ENCODE measurements at regions not wholly inside any gene's neighbourhood (a gene's known extent, or its start where the extent isn't known, plus 50 kb on each side); places are given as distances from the start of the nearest gene placed in this dataset.

DNA sequence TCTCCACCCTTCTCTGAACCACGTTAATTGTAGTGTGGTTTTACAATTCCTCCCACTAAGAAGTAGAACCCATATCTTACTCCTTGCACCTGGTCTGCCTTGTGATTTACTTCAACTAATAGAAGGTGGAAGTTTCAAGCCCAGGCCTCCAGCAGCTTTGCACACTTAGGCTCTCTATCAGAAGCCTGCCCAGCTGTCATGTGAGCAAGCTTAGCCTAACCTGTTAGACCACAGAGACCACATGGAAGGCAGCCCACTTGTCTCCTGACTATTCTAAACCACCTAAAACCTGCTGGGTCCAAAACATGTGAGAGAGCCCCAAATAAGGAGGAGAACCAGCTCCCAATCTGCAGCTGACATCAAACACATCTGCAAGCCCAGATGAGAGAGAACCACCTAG, 127.6 kb upstream of the BTBD3 start:
- ATAC-seq, result no peak
- Histone ChIP-seq H3K4me1 (ENCODE audit: control insufficient read depth in 1 of 2, insufficient read depth in 2 of 2, low read length in 2 of 2) (no peaks in the 10 kb centered on the region), H2AFZ (ENCODE audit: low read depth, low read length, poor library complexity, severe bottlenecking) (no peak overlapping the region), H3K79me2 (ENCODE audit: insufficient read depth, low read length) (no peaks in the 10 kb centered on the region), H3K27ac (ENCODE audit: low read depth, low read length) (no peak overlapping the region), H3K4me2 (ENCODE audit: low read length) (no peak overlapping the region), H3K27me3 (ENCODE audit: insufficient read depth, low read length) (no peaks in the 10 kb centered on the region), H3K36me3 (ENCODE audit: control insufficient read depth in 1 of 2, insufficient read depth in 2 of 2, low read length in 2 of 2) (no peaks in the 10 kb centered on the region), H3K9ac (ENCODE audit: low read length) (no peak overlapping the region), H3K9me2 (ENCODE audit: insufficient read depth) (no peaks in the 10 kb centered on the region), H4K20me1 (ENCODE audit: insufficient read depth) (no peaks in the 10 kb centered on the region), H3K4me3 (replicated peaks in 1 of 2; ENCODE audit: low read depth in 1 of 2, low read length in 2 of 2) (no peak overlapping the region), H3K9me3 (ENCODE audit: control insufficient read depth in 1 of 2, insufficient read depth in 1 of 2, low read depth in 1 of 2, low read length in 2 of 2) (no peaks in the 10 kb centered on the region)
- ChIA-PET RAD21 (ENCODE audit: low non-redundant PET in 1 of 2, low total read pairs in 2 of 2, uncharacterized antibody in 2 of 2, unreplicated experiment in 2 of 2) (no interaction called here), CTCF (no interaction called here), POLR2A (no interaction called here)
- intact Hi-C loops (cut with micrococcal nuclease), result no loop called here
- TF ChIP-seq ELF1 (IDR thresholded peaks at IDR 0.05; ENCODE audit: borderline replicate concordance, low read depth) (no peak), CBX3 (IDR thresholded peaks at IDR 0.05; ENCODE audit: low read depth) (no peak), ZFX (IDR thresholded peaks at IDR 0.05) (no peak), RAD21 (IDR thresholded peaks at IDR 0.05; ENCODE audit: low read depth) (no peak), EZH2 (IDR thresholded peaks at IDR 0.05) (no peak), POLR2AphosphoS5 (IDR thresholded peaks at IDR 0.05; ENCODE audit: low read depth, low read length) (no peak), EGR1 (IDR thresholded peaks at IDR 0.05; ENCODE audit: low read depth) (no peak), TCF7L2 (IDR thresholded peaks at IDR 0.05; ENCODE audit: borderline replicate concordance, extremely low read depth, insufficient read depth, insufficient read length) (no peak), EZH2phosphoT487 (IDR thresholded peaks at IDR 0.05; ENCODE audit: borderline replicate concordance) (no peak), POLR2A (IDR thresholded peaks at IDR 0.05; ENCODE audit: borderline replicate concordance, extremely low read depth, insufficient read depth, insufficient read length) (no peak), JUND (IDR thresholded peaks at IDR 0.05) (no peak)
- TF ChIP-seq, protein P1, sequence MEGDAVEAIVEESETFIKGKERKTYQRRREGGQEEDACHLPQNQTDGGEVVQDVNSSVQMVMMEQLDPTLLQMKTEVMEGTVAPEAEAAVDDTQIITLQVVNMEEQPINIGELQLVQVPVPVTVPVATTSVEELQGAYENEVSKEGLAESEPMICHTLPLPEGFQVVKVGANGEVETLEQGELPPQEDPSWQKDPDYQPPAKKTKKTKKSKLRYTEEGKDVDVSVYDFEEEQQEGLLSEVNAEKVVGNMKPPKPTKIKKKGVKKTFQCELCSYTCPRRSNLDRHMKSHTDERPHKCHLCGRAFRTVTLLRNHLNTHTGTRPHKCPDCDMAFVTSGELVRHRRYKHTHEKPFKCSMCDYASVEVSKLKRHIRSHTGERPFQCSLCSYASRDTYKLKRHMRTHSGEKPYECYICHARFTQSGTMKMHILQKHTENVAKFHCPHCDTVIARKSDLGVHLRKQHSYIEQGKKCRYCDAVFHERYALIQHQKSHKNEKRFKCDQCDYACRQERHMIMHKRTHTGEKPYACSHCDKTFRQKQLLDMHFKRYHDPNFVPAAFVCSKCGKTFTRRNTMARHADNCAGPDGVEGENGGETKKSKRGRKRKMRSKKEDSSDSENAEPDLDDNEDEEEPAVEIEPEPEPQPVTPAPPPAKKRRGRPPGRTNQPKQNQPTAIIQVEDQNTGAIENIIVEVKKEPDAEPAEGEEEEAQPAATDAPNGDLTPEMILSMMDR (IDR thresholded peaks at IDR 0.05 in 2 of 3, conservative IDR thresholded peaks at IDR 0.05 in 1 of 3; ENCODE audit: borderline replicate concordance in 1 of 3, insufficient read depth in 1 of 3, low read depth in 2 of 3, low read length in 2 of 3), result no peak
- TF ChIP-seq, protein P2, sequence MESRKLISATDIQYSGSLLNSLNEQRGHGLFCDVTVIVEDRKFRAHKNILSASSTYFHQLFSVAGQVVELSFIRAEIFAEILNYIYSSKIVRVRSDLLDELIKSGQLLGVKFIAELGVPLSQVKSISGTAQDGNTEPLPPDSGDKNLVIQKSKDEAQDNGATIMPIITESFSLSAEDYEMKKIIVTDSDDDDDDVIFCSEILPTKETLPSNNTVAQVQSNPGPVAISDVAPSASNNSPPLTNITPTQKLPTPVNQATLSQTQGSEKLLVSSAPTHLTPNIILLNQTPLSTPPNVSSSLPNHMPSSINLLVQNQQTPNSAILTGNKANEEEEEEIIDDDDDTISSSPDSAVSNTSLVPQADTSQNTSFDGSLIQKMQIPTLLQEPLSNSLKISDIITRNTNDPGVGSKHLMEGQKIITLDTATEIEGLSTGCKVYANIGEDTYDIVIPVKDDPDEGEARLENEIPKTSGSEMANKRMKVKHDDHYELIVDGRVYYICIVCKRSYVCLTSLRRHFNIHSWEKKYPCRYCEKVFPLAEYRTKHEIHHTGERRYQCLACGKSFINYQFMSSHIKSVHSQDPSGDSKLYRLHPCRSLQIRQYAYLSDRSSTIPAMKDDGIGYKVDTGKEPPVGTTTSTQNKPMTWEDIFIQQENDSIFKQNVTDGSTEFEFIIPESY (IDR thresholded peaks at IDR 0.05; ENCODE audit: extremely low read depth, insufficient replicate concordance, low read length), result no peak
- TF ChIP-seq, protein P3, sequence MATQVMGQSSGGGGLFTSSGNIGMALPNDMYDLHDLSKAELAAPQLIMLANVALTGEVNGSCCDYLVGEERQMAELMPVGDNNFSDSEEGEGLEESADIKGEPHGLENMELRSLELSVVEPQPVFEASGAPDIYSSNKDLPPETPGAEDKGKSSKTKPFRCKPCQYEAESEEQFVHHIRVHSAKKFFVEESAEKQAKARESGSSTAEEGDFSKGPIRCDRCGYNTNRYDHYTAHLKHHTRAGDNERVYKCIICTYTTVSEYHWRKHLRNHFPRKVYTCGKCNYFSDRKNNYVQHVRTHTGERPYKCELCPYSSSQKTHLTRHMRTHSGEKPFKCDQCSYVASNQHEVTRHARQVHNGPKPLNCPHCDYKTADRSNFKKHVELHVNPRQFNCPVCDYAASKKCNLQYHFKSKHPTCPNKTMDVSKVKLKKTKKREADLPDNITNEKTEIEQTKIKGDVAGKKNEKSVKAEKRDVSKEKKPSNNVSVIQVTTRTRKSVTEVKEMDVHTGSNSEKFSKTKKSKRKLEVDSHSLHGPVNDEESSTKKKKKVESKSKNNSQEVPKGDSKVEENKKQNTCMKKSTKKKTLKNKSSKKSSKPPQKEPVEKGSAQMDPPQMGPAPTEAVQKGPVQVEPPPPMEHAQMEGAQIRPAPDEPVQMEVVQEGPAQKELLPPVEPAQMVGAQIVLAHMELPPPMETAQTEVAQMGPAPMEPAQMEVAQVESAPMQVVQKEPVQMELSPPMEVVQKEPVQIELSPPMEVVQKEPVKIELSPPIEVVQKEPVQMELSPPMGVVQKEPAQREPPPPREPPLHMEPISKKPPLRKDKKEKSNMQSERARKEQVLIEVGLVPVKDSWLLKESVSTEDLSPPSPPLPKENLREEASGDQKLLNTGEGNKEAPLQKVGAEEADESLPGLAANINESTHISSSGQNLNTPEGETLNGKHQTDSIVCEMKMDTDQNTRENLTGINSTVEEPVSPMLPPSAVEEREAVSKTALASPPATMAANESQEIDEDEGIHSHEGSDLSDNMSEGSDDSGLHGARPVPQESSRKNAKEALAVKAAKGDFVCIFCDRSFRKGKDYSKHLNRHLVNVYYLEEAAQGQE (IDR thresholded peaks at IDR 0.05; ENCODE audit: low read depth), result no peak
- DNase-seq (ENCODE audit: low read depth, low spot score), result no peak
- no TSS peak for BruUV-seq (replicated peaks)
